ENCODE measurements at regions not wholly inside any gene's neighbourhood (a gene's known extent, or its start where the extent isn't known, plus 50 kb on each side); places are given as distances from the start of the nearest gene placed in this dataset.
A peak's percentile ranks its signal among the peaks of the same experiment; 100 is the strongest.

DNA sequence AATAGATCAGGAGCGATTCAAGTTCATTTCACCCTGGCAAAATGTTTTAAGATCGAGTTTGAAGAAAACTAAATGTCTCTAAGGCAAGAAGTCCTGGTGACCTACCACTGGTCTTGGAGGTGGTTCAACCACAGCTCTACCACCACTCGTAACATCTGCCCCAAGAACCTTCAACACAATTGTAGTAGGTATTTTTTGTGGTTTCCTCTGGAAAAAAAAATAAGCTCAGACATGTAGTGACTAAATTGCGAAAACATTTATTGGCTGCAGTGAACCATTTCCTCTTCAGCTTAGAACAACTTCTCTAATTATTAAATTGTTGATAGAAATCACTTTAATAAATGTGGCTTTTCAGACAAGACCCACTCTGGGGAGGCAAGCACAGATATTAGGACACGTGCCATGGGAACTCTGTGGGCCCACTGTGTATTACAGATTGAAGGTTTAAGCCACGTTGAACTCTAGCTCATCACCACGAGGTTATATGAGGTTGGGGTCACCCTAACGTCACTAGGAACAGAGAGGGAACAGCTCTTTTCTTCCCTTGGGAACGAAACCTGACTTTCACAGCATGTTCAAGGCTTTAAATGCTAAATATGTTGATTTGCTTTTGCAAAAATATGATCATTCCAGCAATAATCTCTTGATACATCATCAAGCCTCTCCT lies 142.9 kb downstream of the HSD17B3 start:
- DNase-seq (ENCODE audit: insufficient read length, low spot score) (no peak), FAIRE-seq (no peak)
- no peak for TF ChIP-seq CTCF (IDR thresholded peaks at IDR 0.05; ENCODE audit: insufficient read depth, missing control alignments)

GRCh38 chr9:96158147-96158546 lies 143.8 kb downstream of the HSD17B3 start:
- FAIRE-seq (no peak), DNase-seq (ENCODE audit: insufficient read length, low spot score) (no peak)
- TF ChIP-seq CTCF (IDR thresholded peaks at IDR 0.05; ENCODE audit: insufficient read depth, missing control alignments) = no peak

DNA sequence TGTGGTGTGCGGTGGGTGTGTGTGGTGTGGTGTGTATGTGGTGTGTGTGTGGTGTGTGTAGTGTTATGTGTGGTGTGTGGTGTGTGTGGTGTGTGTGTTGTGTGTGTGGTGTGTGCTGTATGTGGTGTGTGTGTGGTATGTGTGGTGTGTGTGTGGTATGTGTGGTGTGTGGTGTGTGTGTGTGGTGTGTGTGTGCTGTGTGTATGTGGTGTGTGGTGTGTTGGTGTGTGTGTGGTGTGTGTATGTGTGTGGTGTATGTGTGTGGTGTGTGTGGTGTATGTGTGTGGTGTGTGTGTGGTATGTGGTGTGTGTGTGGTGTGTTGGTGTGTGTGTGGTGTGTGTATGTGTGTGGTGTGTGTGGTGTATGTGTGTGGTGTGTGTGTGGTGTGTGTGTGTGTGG lies 144.3 kb downstream of the HSD17B3 start:
- FAIRE-seq = peak; percentile 53
- TF ChIP-seq CTCF (IDR thresholded peaks at IDR 0.05; ENCODE audit: insufficient read depth, missing control alignments) = no peak
- DNase-seq (ENCODE audit: insufficient read length, low spot score) = no peak

DNA sequence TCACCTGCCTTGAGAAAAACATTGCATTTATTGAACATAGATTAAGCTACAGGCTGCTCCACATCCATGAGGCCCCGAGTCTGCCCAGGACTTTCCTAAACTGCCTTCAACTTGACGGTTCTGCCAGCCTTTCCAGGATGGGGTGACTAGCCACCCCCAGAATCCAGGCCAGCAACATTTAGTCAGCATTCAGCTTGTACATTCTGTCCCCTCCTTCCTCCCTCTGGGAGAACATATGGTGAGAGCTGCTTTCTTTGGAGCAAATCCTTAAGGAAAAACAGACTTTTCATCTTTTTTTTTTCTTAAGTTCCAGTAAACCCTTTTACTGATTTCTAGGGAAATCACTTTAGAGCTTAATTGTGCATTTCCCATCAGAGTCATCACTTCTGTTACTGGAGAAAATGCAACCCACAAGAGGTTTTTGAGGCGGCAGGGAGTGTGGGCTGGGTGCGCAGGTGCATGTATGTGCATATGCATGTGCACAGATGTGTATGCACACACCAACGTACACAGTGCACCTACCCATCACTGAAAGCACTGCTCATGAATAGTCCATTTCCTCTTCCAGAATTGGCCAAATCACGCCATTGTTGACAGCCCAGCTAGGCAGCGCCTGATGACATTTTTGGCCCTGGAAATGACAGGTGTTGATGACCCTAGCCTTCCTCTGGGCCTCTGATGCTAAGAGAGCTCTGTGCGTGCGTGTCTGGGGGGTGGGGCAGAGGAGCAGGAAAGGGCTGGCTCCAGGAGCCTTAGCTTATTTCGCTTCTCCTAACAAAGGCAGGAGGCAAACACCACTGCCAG lies 145.6 kb downstream of the HSD17B3 start:
- FAIRE-seq = no peak
- no peak for DNase-seq (ENCODE audit: insufficient read length, low spot score)
- no peak for TF ChIP-seq CTCF (IDR thresholded peaks at IDR 0.05; ENCODE audit: insufficient read depth, missing control alignments)

DNA sequence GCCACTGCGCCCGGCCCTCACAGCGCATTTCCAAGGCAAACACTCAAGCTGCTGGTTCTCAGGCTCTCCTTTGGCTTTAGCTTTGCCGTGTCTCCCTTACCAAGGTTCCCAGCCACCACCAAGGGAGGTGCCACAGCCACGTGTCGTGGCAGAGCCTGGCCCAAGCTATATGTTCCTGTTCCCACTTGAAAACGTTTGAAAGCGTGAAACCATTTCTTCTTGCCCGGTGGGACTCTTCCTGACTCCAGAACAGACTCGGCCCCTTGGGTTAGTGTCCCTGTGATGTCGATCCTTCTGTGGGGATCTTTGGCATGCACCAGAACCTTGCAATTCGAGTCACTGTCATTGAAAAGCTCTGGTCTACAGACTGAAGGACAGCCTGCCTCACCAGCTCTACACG lies 147.9 kb downstream of the HSD17B3 start:
- FAIRE-seq = no peak
- TF ChIP-seq CTCF (IDR thresholded peaks at IDR 0.05; ENCODE audit: insufficient read depth, missing control alignments) = no peak

GRCh38 chr9:96152550-96152949 lies 149.4 kb downstream of the HSD17B3 start:
- no peak for FAIRE-seq
- TF ChIP-seq CTCF (IDR thresholded peaks at IDR 0.05; ENCODE audit: insufficient read depth, missing control alignments) = no peak

More for the DNA sequence above, 147.9 kb downstream of the HSD17B3 start:
- no peak for DNase-seq (ENCODE audit: insufficient read length, low spot score)

More at GRCh38 chr9:96152550-96152949, 149.4 kb downstream of the HSD17B3 start:
- no peak for DNase-seq (ENCODE audit: insufficient read length, low spot score)

All from D721Med (cell line).